Neural progenitor cell (in vitro differentiated cells): ENCODE measurements at regions not wholly inside any gene's neighbourhood (a gene's known extent, or its start where the extent isn't known, plus 50 kb on each side); places are given as distances from the start of the nearest gene placed in this dataset.

Source experiments
- DNase-seq: peaks from one replicate; pipeline ENCODE4 v3.0.0-alpha.2; 2016; ENCODE audit warnings: low spot score
- H2AFZ ChIP-seq: fragments of 200-600 bp; sonication (generic); replicated peaks from 2 replicates; pipeline ENCODE4 v1.6.1; 2016; ENCODE audit warnings: antibody characterized with exemption
- H3F3A ChIP-seq: fragments of 200-600 bp; sonication (generic); 2 replicates; pipeline ENCODE4 v1.6.1; 2016; ENCODE audit warnings: antibody characterized with exemption, low read depth
- H3K27ac ChIP-seq: fragments of 200-600 bp; sonication (generic); 2 replicates; pipeline ENCODE4 v1.5.1; 2016; ENCODE audit warnings: mild to moderate bottlenecking
- H3K27me3 ChIP-seq: fragments of 200-600 bp; sonication (generic); 2 replicates; pipeline ENCODE4 v1.6.1; 2016; ENCODE audit warnings: mild to moderate bottlenecking, moderate library complexity
- H3K36me3 ChIP-seq: fragments of 200-600 bp; sonication (generic); 2 replicates; pipeline ENCODE4 v1.5.1; 2016
- H3K4me1 ChIP-seq: fragments of 200-600 bp; sonication (generic); 2 replicates; pipeline ENCODE4 v1.6.1; 2016; ENCODE audit warnings: mixed run types
- H3K4me2 ChIP-seq: fragments of 200-600 bp; sonication (generic); 2 replicates; pipeline ENCODE4 v1.6.1; 2016
- H3K4me3 ChIP-seq: fragments of 200-600 bp; sonication (generic); 2 replicates; pipeline ENCODE4 v1.5.1; 2016
- H3K79me2 ChIP-seq: fragments of 200-600 bp; sonication (generic); 2 replicates; pipeline ENCODE4 v1.6.1; 2016; ENCODE audit warnings: low read depth
- H3K9ac ChIP-seq: fragments of 200-600 bp; sonication (generic); 2 replicates; pipeline ENCODE4 v1.6.1; 2016
- H3K9me3 ChIP-seq: fragments of 200-600 bp; sonication (generic); 2 replicates; pipeline ENCODE4 v1.5.1; 2016; ENCODE audit warnings: low read depth
- H4K20me1 ChIP-seq: fragments of 200-600 bp; sonication (generic); 2 replicates; pipeline ENCODE4 v1.6.1; 2016; ENCODE audit warnings: low read depth
- H3K27ac Mint-ChIP-seq: 3 replicates; pipeline ENCODE4 v1.8.0; 2021; ENCODE audit warnings: mixed read lengths
- H3K27me3 Mint-ChIP-seq: 2 replicates; pipeline ENCODE4 v1.8.0; 2022; ENCODE audit warnings: low read depth, mild to moderate bottlenecking, inconsistent platforms, moderate library complexity, mixed read lengths; ENCODE audit not compliant: insufficient read depth
- H3K36me3 Mint-ChIP-seq: 3 replicates; pipeline ENCODE4 v1.8.0; 2021; ENCODE audit warnings: mixed read lengths
- H3K4me1 Mint-ChIP-seq: 3 replicates; pipeline ENCODE4 v1.8.0; 2021; ENCODE audit warnings: mixed read lengths
- H3K4me3 Mint-ChIP-seq: 3 replicates; pipeline ENCODE4 v1.8.0; 2021; ENCODE audit warnings: mild to moderate bottlenecking, moderate library complexity, mixed read lengths
- H3K9me3 Mint-ChIP-seq: 3 replicates; pipeline ENCODE4 v1.8.0; 2020; ENCODE audit warnings: mixed read lengths
- CTCF ChIP-seq: fragments of 200-600 bp; sonication (generic); IDR thresholded peaks from 2 replicates; pipeline ENCODE4 v1.5.1; 2017; ENCODE audit warnings: antibody characterized with exemption, mild to moderate bottlenecking
- EZH2 ChIP-seq: fragments of 200-600 bp; sonication (generic); IDR thresholded peaks from 2 replicates; pipeline ENCODE4 v1.6.1; 2017; ENCODE audit warnings: antibody characterized with exemption, mild to moderate bottlenecking, moderate library complexity
- EZH2phosphoT487 ChIP-seq: fragments of 200-600 bp; sonication (generic); IDR thresholded peaks from 2 replicates; pipeline ENCODE4 v1.6.1; 2017; ENCODE audit warnings: antibody characterized with exemption

GRCh38 chr3:157097198-157097597 lies 62.7 kb downstream of the CCNL1 start:
- Histone ChIP-seq H3F3A (no peaks in the 10 kb centered on the region), H3K4me3 (no peak overlapping the region), H3K4me2 (no peak overlapping the region), H3K27ac (no peak overlapping the region), H4K20me1 (no peaks in the 10 kb centered on the region), H3K9me3 (no peaks in the 10 kb centered on the region), H2AFZ (no peak overlapping the region), H3K9ac (no peak overlapping the region), H3K36me3 (no peaks in the 10 kb centered on the region), H3K79me2 (no peaks in the 10 kb centered on the region), H3K4me1 (no peaks in the 10 kb centered on the region), H3K27me3 (no peaks in the 10 kb centered on the region)
- H3K36me3 Mint-ChIP-seq: no peaks in the 10 kb centered on the region
- no peak for TF ChIP-seq EZH2phosphoT487
- TF ChIP-seq CTCF: no peak
- TF ChIP-seq EZH2: no peak
- H3K9me3 Mint-ChIP-seq: no peaks in the 10 kb centered on the region
- no peak overlapping the region for H3K27ac Mint-ChIP-seq
- H3K27me3 Mint-ChIP-seq: peaks cover 3% of the 10 kb centered on the region
- no peak overlapping the region for H3K4me3 Mint-ChIP-seq
- no peak for DNase-seq
- H3K4me1 Mint-ChIP-seq: peaks cover 5% of the 10 kb centered on the region

DNA sequence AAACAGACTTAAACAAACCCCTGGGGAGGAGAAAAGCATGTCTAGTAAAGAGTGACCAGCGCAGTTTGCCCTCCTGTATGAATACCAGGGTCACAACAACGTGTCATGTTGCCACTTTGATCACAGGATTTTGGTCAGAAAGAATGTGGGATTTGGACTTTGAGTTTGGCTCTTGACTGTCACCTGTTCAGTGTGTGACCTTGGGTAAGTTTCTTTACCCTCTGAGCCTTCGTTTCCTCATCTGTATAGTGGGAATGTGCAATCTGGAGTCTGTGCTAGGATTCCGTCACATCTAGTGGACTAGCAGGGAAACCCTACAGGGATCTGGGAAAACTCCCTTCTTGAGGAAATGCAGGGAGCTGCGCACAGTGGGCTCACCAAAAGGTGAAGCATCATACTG lies 63.6 kb downstream of the CCNL1 start:
- H3K27me3 Mint-ChIP-seq: peaks cover 3% of the 10 kb centered on the region

More for the DNA sequence above, 63.6 kb downstream of the CCNL1 start:
- no peaks in the 10 kb centered on the region for H3F3A ChIP-seq
- no peak overlapping the region for H3K27ac ChIP-seq
- H3K4me2 ChIP-seq: no peak overlapping the region
- H3K4me1 ChIP-seq: no peaks in the 10 kb centered on the region
- H3K4me3 Mint-ChIP-seq: no peak overlapping the region
- H3K4me3 ChIP-seq: no peak overlapping the region
- no peak for DNase-seq
- peaks cover 5% of the 10 kb centered on the region for H3K4me1 Mint-ChIP-seq
- H3K79me2 ChIP-seq: no peaks in the 10 kb centered on the region
- H3K9me3 ChIP-seq: no peaks in the 10 kb centered on the region
- no peaks in the 10 kb centered on the region for H3K9me3 Mint-ChIP-seq
- H4K20me1 ChIP-seq: no peaks in the 10 kb centered on the region
- H3K27ac Mint-ChIP-seq: peak overlapping the region; percentile 53
- H3K9ac ChIP-seq: no peak overlapping the region
- H3K27me3 ChIP-seq: no peaks in the 10 kb centered on the region
- no peaks in the 10 kb centered on the region for H3K36me3 ChIP-seq
- no peaks in the 10 kb centered on the region for H3K36me3 Mint-ChIP-seq
- TF ChIP-seq EZH2: no peak
- TF ChIP-seq EZH2phosphoT487: no peak
- TF ChIP-seq CTCF: no peak
- no peak overlapping the region for H2AFZ ChIP-seq
